HG03565 (cell line): ENCODE measurements at regions not wholly inside any gene's neighbourhood (a gene's known extent, or its start where the extent isn't known, plus 50 kb on each side); places are given as distances from the start of the nearest gene placed in this dataset.

Experiments
- ATAC-seq: cut with Tn5 transposase; IDR thresholded peaks from one replicate; pipeline ENCODE4 v1.9.1; 2021; ENCODE audit warnings: mild to moderate bottlenecking, moderate library complexity; ENCODE audit not compliant: unreplicated experiment

DNA sequence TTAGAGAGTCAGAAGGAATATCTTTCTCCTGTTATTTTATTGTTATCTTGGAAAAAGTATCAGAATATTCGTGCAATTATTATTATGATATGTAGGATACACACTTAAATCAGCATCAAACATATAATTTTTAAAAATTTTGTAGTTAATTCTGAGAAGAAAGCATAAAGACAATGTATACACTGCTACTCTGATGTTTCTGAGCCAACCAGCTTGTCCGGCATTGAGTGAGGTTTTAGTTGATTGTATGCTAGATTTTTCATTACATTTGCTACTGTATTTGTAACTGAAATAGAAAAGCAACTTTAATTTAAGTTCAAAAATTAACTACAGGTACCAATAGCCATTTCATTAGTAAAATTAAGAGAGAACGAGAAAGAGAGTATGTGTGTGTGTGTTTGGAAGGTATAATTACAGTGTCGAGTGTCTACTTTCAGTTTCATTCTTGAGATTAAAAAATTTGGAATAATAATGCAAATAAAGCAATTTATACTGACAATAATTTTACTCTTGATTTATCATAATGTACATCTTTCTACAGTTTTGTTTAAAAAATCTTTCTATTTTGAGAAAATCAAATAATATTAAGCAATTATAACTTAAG, 160.4 kb upstream of the CDH12 start:
- ATAC-seq: no peak

DNA sequence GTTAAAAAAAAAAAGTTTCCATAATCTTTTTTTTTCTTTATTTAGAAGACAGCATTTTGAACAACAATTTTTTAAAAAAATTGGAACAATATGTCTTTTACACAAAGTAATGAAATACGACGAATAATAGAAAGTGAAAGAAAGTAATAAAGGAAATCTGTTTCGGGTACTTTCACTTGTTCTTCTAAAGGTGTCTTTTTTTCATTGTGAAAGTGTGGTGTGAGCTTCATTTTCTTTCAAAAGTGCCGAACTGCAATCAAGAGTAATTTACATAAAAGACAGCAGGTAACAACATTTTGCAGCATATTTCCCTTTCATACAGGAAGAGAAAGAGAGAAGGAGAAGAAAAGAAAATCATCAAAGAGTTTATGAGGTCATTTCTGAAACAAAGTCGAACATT, 159.7 kb upstream of the CDH12 start:
- peak; percentile 78 for ATAC-seq

DNA sequence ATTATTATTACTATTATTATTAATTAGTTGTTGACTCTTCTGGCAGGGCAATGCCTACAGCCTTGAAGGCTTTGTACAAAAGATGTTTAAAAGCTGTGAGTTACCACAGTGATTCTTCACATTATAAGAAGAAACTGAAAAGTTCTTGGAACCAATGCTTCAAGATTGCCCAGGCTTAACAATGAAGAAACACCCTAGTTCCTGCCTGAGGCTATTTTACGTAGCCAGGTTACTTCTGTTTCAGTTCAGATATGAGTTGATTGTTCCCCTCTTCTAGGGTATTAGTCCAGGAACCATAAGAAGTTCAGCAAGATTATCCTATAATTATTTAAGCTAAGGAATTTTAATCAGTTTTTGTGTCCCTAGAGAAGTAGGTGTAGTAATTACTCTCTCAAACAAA, 154.6 kb upstream of the CDH12 start:
- no peak for ATAC-seq

DNA sequence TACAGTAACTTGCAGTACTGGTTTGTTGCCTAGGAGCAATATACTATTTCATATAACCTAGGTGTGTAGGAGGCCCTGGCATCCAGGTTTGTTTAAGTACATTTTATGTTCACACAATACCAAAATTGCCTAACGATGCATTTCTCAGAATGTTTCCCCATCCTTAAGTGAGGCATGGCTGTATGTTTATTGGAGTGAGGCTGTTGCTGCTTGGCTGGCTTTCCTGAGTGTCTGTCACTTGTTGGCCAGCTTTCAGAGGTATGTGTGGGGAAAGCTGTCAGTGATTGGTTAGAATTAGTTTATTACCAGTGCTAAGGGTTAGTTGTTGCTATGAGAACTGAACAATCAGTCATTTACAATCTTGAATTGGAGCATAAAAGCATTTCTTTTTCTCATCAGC, 154.1 kb upstream of the CDH12 start:
- ATAC-seq: no peak

DNA sequence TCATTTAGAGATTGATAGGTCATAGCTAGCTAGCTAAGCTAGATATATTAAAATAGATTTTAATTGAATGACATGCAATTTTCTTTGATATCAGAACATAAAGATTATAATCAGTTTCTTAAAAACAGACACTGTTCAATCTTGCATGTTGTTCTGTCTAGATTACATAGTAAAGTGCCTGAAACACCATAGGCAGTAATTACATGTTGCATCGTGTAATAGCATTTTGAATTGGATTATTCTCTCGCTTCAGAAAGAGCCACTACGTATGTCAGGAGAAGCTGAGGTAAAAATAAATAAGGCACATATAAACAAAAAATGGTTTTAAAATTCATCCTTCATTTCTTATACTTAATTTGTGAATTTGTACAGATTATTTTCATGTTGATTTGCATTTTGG, 148.0 kb upstream of the CDH12 start:
- no peak for ATAC-seq

DNA sequence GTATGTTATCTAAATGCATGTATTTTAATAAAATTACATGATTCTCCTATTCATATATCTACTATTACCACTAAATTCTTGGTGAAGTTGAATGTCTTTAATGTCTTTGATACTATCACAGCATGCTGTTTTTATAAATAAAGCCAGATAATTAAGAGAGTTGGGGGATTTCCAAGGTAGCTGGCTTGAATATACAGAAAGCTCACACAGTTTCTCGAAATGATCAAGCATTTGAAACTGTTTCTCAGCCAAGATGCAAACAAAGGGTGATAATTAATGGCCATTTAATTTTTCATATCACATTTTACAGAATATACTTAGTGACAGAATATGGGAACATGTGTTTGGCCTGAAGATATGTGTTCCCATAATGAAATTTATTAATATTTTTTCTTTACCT, 145.6 kb upstream of the CDH12 start:
- no peak for ATAC-seq

DNA sequence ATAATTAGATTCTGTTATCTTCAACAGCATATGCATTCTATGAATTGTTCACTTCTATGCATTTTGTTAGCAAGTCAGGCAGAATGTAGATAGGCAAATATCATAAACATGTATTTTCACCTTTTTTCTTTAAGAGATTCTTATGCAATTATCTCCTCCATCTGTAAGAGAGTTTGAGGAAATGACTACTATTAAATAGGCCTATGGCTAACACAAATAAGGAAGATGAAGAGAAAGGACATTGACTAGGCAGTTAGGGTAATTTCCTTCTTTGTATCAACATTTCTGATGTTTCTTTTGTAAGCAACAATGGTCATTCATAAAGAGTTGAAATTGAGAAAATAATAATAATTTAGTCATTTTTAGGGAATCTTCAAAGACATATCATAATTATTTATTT, 145.2 kb upstream of the CDH12 start:
- ATAC-seq: no peak

DNA sequence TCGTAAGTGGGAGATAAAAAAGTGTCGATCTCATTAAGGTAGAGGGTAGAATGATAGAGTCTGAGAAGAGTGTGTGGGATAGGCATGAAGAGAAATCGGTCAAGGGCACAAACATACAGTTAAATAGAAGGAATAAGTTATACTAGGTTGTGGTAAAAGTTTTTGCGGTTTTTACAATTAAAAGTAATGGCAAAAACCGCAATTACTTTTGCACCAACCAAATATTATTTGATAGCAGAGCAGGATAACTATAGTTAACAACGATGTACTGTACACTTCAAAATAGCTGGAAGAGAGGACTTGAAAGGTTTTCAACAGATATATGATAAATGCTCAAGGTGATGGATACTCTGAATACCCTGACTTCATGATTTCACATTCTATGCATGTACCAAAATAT, 135.8 kb upstream of the CDH12 start:
- ATAC-seq: no peak

DNA sequence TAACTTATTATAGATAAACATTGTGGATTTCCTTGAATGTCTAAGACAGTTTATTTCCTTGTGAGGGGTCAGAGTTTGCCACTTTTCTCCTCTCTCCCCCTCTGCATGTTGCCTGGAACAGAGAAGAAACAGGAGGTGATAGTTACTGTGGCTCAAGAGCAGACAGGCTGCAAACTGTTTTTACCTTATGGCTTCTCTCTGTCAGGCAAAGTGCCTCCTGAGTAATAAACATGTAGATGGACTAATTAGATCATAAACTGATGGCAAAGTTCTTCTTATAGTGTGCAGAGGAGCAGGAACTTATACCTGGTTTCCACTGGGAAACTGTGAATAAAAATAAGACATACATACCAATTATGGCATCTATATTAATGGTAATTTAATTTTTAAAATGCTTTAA, 133.1 kb upstream of the CDH12 start:
- no peak for ATAC-seq

DNA sequence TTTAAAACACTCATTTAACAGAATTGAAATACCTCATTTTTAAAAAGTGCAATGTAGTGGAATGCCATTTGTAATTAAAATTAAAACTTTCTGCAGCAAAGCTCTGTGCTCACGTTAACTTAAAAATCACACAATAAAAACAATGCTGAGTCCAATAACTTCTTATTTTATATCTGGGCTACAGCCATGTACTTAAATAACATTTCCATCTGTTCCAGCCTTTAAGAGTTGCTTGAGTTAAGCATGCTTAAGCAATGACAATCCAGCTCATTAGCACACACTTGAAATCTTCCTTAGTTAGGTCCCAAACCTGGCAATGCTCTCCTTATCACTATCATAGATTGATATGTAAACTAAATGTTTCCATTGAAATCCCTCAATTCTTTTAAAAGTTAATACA, 132.3 kb upstream of the CDH12 start:
- ATAC-seq: no peak

DNA sequence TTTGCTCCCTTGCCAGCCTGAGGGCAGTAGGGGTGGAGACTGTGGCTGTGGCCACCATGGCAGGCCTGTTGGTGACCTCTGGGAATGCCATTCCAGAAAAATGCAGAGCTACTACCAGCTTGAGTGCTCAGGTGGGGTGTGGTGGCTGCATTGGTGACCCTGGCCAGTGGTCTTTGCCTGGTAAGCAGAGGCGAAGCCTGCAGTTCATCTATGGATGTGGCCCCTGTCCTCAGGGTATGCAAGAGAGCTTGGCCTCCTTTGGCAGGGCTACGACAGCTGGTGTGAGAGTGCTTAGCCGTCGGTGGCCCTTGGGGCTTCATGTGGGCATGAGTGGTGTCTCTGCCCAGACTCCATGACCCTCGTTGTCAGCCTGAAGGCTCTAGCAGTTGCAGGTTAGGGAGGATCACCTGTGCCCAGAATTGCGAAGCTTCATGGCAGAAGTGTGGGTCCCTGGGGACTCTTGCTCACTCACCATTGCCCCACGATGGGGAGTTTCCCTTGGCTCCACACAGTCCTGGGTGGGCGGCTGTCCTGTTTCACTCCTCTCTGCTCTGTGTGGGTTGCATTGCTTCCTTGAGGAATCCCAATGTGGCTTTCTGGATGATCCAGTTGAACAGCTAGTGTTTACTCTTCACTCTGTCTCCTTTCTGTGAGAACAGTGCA, 117.9 kb upstream of the CDH12 start:
- no peak for ATAC-seq

DNA sequence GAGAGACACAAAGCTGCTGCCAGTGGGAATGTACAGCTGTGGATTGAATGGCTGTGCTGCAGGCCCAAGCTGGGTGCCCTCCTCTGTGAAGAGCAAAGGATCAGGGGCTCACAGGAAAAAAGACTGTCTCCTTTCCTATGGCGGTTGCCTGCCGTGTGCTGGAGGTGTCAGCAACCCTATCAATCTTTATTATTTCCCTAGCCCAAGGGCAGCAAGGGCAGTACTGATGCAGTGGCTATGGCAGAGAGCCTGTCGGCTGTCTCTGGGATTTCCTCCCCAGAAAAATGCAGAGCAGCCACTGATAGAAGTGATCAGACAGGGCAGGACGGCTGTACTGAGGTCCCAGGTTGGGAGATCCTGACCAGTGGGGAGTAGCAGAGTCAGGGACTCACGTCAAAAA, 117.3 kb upstream of the CDH12 start:
- ATAC-seq: no peak

DNA sequence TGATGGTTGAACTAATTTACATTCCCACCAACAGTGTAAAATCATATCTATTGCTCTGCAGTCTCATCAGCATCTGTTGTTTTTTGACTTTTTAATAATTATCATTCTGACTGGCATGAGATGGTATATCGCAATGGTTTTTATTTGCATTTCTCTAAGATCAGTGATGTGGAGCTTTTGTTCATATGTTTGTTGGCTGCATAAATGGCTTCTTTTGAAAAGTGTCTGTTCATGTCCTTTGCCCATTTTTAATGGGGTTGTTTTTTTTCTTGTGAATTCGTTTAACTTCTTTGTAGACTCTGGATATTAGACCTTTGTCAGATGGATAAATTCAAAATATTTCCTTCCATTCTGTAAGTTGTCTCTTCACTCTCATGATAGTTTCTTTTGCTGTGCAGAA, 115.2 kb upstream of the CDH12 start:
- no peak for ATAC-seq

DNA sequence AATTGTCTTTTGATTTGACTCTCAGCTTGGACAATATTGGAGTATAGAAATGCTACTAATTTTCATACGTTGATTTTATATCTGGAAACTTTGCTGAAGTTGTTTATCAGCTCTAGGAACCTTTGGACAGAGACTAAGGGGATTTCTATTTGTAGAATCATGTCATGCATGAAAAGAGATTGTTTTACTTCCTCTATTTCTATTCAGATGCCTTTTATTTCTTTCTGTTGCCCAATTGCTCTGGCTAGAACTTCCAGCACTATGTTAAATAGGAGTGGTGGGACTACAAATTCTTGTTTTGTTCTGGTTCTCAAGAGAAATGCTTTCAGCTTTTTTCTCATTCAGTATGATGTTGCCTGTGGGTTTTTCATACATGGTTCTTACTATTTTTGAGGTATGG, 112.8 kb upstream of the CDH12 start:
- peak; percentile 56 for ATAC-seq

DNA sequence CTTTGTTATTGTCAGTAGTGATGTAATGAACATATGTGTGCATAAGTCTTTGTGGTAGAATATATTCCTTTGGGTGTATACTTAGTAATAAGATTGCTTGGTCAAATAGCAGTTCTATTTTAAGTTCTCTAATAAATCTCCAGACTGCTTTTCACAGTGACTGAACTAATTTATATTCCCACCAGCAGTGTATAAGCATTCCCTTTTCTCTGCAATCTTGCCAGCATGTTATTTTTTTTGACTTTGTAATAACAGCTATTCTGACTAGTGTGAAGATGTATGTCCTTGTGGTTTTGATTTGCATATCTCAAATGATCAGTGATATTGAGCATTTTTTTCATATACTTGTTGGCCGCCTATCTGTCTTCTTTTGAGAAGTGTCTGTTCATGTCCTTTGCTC, 111.5 kb upstream of the CDH12 start:
- ATAC-seq: no peak

DNA sequence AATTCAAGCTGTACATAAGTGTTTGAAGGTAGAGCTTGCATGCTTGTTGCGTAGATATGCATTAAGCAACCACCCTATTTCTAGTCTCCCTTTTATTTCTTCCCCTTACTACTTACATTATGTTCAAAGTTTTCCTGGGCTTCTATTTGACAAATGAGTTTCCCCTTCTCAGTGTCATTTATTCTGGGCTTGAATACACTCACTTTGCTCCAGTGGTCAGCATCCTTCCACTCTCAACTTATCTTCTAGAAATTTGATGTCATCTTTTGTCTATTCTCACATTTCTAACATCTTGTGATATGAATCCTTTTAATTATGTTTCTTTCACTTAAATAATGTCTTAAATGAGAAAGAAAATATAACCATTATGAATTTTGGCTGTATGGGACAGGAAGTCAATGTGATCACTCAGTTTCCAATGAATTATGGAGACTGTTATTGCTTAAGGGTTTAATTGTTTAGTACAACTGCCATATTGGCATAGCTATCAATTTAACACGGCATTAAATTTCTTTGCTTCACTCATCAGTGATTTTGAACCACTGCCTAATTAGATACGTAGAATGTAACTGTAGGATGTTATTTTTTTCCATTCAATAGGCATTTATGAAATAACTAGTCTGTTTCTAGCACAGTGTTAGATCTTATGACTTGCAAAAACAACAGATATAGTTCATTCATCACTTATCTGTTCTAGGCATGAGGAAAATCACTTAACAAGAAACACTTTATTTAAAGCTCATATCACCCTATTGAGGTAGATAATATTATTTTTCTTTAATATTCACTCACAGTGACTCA, 105.5 kb upstream of the CDH12 start:
- ATAC-seq: no peak

DNA sequence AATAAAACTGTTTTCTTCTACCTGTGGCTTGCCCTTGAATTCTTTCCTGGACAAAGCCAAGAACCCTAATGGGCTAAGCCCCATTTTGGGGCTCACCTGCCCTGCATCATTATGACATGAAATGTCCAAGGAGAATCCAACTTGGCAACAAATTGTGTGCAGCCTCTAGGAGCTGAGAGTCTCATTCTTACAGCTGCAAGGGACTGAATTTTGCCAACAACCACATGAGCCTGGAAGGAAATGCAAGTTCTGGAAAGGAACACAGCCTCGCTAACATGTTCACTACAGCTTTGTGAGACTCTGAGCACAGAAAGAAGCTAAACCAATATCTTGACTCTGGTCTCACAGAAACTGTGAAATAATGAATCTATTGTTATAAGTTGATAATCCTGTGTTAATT, 94.8 kb upstream of the CDH12 start:
- no peak for ATAC-seq

DNA sequence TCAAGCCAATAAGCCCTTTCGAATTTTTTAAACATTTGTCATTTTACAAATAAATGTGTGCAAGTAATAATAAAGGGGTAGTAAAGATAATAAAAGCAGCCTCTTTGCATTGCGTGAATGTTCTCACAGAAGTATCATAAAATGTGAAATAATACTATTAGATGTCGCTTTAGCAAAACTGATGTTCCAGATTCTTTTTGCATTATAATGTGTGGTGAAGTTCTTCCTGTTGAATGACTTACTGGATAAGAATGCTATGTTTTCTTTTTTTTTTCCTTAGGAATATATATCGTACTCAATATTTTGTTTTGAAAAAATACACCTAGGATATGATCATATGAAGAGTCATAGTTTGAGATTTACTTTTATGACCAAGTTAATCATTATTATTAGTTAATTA, 85.2 kb upstream of the CDH12 start:
- ATAC-seq: no peak

DNA sequence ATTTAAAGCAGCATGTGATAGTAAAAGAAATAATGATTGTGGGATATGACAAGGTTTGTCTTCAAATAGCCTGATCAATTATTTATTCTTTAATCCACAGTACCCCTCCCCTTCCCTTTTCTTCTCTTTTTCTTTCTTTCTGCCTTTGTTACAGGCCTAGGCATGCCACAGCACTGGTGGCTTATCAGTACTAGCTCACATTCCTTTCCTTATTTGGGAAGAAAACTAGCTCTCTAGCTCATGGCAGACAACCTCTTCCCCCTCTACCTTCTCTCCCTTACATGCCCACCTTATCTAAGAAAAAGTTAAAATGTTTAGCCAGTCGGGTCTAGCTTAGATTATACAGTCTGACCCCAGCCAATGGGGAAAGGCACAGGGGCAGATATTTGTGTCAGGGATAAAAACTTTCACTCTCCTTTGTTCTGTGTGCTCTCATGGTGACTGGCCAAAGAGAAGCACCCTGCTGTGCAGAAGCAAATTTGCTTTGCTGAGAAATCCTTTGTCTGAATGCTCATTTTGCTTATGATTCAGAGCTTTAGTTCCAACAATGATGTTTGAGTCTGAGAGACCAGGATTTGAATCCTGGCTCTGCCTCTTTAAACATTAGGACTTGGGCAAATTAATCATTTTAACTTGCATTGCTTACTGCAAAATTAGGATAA, 75.8 kb upstream of the CDH12 start:
- ATAC-seq: no peak

DNA sequence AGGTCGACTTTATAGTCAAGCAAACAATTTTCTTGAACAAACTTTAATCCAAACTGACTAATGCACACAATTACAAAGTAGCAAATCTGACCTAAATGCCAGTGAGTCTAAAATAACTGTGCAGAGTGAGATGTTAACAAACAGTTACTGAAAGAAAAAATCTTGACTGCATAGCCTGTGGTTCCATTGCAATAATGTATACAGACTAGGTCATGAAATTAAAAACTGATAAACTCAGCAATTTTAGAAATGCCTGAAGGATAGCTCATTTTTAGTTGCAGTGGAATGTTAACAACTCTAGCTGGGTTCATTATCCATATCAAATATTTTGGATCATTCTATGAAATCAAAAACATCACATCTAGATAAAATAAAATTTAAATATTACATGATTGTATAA, 73.4 kb upstream of the CDH12 start:
- ATAC-seq: no peak

DNA sequence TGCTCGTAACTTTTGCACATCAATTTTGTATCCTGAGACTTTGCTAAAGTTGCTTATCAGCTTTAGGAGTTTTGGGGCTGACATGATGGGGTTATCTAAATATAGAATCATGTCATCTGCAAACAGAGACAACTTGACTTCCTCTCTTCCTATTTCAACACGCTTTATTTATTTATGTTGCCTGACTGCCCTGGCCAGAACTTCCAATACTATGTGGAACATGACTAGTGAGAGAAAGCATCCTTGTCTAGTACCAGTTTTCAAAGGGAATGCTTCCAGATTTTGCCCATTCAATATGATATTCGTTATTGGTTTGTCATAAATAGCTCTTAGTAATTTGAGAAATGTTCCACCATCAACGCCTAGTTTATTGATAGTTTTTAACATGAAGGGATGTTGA, 65.4 kb upstream of the CDH12 start:
- no peak for ATAC-seq

DNA sequence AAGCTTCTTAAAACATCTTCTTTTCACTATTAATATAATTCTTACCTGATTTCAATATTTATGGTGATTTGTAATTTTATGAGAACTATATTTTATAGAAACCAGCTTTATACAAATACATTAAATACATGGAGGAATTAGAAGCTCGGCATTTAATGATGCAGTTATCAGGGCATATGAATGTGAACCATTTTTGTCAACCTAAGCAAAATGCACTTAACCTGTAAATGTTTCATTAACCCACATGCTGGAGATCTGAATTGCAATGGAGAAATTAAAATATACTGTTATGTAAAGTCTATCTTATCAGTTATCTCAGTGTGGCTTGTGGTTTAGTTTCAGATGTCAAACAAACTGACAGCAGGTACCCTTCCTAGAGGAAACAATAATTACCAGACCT, 63.2 kb upstream of the CDH12 start:
- ATAC-seq: no peak
